NCI-H1694 (cell line): ENCODE measurements at regions not wholly inside any gene's neighbourhood (a gene's known extent, or its start where the extent isn't known, plus 50 kb on each side); places are given as distances from the start of the nearest gene placed in this dataset.
A peak's percentile ranks its signal among the peaks of the same experiment; 100 is the strongest.
"Not testable (repeated sequence)": the region's sequence is repeated elsewhere in the genome, so short reads cannot be mapped to it uniquely, and the experiment has no call there.

ENCODE experiments used
- DNase-seq: peaks from one replicate; lab custom pipeline; 2025; lab: John Stamatoyannopoulos, UW

DNA sequence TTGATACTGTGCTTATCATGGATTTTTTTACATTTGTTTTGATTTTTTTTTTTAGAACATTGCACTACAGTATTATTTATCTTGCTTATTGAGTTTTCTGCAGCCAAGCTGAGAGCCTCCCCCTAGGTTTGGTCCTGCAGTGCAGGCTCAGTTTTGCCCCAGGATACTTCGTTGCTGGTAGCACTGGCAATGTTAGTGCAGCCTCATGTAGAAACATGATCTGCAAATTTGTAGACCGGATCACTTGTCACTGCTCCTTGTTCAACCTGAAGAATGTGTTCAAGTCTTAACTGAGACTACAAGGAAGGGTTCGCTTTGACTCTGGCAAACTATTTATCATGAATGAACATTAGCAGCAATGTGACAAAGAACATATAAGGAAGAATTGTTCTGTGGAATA is 377.2 kb upstream of the PDE3A start:
- DNase-seq: no peak

DNA sequence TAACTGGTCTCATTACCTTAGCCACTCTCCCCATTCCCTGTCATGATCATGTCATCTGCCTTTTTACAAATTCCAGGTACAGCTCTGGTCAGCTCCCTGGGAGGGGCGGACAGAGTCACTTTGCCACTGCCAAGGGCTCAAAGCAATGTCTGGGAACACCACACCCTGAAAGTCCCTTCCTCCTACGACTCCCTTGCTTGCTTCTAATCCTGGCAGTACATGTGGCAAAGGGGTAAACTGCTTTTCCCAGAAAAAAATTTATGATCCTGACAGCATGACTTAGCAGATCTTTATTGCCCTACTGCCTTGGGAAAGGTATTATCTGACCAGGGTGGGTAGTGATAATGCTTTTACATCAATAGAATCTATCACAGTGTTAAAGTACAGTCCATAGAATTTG is 376.0 kb upstream of the PDE3A start:
- no peak for DNase-seq

- no peak for DNase-seq
Measured at GRCh38 chr12:19994968-19995367, 373.4 kb upstream of the PDE3A start.

DNA sequence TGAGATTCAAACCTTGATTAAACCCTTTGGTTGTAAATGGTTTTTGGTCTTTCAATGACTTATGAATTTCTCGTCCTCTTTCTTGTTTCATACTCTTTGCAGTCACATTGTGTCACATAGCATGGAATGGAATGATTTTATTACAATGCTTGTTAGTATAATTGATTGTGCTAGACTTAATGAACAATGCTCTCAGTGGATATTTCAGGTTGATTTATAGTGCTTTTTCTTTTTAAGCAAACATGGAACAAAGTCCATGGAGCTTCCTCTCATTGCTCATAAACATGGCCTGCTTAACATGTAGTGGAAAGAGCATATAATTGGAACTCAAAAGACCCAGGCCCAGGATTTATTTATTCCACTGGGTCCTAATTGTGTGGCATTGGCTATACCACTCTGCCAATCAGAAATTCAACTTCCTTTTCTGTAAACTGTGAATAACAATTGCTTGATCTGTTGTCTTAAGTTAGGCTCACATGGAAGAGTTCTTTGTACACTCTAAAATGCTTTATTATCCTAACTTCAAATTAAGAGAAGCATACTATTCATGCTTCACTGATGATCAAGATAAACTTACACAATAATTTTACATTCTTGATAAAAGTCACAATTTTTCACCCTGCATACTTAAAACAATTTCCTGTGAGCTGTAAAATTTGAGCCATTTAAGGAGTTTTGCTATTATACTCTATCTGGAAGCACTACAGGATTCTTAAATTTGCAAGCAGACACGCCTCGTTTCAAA is 370.5 kb upstream of the PDE3A start:
- DNase-seq: no peak

GRCh38 chr12:19998411-19998810 is 369.9 kb upstream of the PDE3A start:
- no peak for DNase-seq

DNA sequence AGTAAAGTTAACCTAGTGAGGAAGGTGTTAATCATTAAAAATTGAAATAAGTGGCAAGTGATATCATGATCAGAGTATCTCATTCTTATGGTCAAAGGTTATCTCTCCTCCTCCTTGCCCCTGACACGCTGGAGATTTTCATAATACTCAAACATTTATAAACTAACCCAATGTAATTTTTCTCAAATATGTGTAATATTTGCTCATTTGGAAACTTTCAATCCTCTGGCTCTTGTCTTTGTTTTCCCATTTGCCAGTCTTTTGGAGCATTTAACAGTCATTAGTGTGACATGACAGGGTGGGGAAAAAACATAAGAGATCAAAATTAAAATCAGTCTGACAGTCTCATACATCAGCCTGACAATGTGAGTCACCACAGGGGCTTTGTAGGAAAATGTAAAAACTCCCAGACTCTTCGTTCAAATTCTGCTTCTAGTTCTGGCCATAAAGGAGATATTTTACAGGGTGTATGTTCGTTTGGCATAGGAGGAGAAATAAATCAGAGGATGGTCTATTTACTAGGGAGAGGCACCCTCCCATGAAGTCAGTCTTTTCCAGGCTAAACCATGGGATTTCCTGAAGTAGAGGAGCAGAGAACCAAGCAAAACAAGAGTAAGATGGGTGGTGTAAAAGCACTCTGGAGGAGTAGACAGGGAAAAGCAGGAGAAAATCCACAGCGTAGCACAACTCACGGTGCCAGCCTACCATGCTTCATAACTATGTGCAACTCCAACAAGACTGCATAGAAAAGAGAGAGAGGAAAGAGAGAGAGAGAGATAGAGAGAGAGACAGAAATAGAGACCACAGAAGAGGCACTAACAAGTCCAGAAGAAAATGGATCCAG is 369.2 kb upstream of the PDE3A start:
- no peak for DNase-seq

DNA sequence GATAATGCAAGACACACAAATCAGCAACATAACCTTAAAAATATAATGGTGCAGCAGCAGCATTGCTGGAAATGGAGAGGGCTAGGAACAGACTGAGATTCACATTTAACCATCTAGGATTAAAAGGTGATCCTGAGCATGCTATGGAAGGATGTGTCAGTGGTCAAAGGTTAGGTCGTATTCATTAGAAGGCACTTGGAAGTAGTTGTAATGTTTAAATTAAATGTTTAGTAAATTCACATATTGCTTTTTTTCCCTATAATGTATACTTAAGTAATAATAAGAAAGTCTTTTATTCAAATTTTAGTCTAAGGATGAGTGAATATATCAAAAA is 368.6 kb upstream of the PDE3A start:
- DNase-seq: no peak

DNA sequence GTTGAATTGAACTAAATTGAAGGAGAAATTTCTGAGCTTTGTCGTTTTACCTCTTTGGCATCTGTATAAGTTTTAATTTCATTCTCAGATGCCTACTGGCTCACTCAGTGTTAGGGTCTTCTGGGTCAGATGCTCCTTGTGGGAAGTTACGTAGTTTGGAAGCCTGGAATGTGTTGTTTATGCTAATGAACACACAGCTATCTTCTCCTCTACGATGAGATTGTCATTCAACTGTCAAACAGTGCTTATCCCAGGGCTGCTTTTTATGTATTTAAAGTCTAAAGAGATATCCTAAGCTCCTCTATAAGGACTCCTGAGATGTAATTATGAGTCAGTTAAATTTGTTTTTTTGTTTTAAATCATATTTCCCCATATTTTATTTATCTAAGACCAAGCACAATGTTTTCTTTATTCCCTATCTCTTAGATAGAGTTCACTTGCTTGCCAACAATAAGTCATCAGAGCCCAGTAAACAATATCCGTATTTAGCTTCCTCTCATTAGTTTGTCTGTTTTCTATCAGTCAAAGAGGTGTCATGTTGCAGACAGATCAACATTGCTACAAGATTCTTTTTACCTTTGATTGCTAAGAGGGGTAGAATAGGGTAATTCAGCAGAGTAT is 368.0 kb upstream of the PDE3A start:
- DNase-seq: no peak

- no peak for DNase-seq
Measured at GRCh38 chr12:20003252-20003651, 365.1 kb upstream of the PDE3A start.

DNA sequence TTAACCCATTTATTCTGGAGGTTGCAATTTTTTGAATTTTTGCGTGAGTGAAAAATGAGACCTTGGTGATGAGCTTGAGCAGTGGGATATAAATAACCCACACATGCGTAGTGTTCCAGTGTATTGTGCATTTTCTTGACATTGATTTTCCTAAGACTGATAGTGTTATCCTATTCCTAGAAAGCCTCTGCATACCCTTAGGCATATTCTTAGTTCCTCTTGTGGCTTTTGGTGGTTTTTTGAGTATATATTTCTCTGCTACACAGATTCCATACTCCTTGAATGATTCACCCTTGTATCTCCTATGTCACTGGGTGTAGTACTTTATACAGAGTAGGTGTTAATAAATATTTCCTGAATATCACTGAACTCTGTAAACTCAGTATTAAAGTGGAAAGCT is 363.4 kb upstream of the PDE3A start:
- DNase-seq: no peak

DNA sequence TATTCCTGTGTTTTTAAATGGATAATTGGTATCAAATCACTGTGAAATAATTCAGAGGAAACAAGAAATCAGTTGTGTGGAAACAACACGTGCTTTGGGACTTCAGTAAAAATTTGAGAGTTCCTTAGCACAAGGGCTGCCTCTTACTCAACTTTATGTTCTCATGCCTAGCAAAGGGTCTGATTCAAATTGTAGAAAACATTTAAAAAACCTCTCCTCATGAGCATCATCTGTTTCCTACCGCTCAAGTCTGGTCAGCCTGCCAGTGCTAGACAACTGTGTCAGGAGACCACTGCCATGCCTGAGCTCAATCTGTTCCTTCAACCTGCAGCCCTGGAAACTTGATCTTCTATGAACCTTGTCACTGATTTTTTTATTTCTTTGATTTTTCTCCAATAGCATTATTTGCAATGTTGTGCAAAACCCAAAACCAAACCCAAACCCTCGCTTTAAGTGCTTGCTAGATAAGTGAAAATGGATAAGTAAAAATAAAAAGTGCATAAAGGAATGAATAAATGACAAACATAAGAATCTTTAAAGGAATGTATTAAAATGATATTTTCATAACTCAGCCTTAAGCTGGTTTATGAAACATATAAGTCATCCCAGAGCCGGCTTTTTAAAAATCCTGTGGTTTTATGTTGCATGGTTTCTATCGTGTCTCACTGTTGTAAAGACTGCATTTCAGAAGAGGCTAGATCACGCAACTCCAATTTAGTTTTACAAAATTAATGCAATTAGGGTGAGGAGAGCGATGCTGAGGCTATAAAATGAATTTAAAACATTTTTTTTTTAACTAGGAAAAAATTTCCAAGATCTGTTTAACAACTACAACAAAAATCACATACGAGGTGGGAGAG is 361.2 kb upstream of the PDE3A start:
- DNase-seq: no peak

DNA sequence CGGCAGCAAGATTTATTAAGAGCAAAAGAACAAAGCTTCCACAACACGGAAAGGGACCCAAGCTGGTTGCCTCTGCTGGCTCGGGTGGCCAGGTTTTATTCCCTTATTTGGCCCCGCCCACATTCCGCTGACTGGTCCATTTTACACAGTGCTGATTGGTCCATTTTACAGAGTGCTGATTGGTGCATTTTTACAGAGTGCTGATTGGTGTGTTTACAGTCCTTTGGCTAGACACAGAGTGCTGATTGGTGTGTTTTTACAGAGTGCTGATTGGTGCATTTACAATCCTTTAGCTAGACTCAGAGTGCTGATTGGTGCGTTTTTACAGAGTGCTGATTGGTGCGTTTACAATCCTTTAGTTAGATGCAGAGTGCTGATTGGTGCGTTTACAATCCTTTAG is 358.4 kb upstream of the PDE3A start:
- DNase-seq: not testable (repeated sequence)

GRCh38 chr12:20011200-20011599 is 357.1 kb upstream of the PDE3A start:
- DNase-seq: no peak

DNA sequence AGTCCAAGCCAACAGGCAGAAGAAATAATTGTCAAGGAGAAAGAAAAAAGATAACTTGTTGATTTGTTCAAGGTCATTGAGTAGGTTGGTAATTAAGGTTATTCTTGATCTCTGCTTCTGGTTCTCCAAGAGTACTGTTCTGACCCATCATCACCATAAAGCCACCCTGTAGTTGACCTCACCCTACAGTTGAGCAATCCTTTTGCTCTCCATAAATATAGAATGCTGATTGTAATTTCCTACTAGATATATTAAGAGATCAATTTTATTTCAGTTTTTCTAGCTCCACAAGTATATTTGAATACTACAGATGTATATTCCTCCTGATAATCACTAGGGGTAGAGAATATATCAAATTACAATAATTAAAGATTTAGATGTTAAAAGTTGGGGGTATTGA is 350.5 kb upstream of the PDE3A start:
- DNase-seq: no peak

GRCh38 chr12:20018406-20018805 is 349.9 kb upstream of the PDE3A start:
- DNase-seq: no peak

GRCh38 chr12:20024194-20024593 is 344.1 kb upstream of the PDE3A start:
- no peak for DNase-seq

- no peak for DNase-seq
Measured at GRCh38 chr12:20028033-20028432, 340.3 kb upstream of the PDE3A start.

- no peak for DNase-seq
Measured at GRCh38 chr12:20030826-20031225, 337.5 kb upstream of the PDE3A start.

DNA sequence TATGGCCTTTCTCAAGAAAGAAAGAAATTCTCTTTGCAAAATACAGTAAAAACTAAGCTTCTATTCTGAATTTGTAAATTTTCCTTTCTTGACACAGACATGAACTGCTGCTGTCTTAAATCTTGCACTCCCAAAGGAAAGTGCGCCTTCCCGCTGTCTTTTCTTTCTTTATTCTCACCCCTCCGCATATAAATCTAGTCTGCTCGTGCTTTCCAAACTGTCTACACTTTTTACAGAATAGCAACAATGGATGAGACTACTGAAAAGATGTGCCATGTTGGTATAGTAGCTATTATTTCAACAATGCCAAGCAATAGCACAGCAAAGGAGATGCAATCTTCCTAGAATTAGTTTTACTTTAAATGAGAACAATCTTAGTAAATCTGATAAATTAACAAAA is 328.8 kb upstream of the PDE3A start:
- no peak for DNase-seq

- DNase-seq: no peak
Measured at GRCh38 chr12:20040184-20040583, 328.2 kb upstream of the PDE3A start.

GRCh38 chr12:20040831-20041230 is 327.5 kb upstream of the PDE3A start:
- DNase-seq: peak; percentile 60

DNA sequence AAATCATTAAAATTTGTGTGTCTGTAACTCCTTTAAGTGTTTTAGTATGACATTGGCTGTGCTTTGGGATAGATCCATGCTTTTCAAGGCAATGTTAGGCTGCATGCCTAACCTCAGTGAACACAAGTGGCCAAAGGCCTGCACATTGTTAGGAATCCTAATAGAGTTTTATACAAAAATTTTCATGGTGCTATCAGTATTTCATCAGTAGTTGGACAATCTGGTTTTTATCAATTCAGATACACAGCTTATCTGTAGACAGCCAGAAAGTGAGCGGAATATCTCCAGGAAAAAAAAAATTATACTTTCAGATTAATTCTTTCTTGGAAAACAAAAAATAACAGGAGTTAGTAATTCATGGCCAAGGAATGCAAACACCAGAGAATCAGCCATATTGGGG is 324.0 kb upstream of the PDE3A start:
- DNase-seq: no peak
